IMR-90 (cell line): ENCODE measurements at regions not wholly inside any gene's neighbourhood (a gene's known extent, or its start where the extent isn't known, plus 50 kb on each side); places are given as distances from the start of the nearest gene placed in this dataset.

Experiments used
- ATAC-seq: fragments of 200-7000 bp; cut with Tn5 transposase; 2 replicates; pipeline ENCODE4 v1.9.1; 2020; ENCODE audit warnings: low read depth, mild to moderate bottlenecking, moderate library complexity
- BruUV-seq: library from RNA; stranded (reverse); fragments of 400-500 nt; replicated peaks from 2 replicates; lab custom pipeline; 2021; lab: Mats Ljungman, UMichigan
- CTCF ChIA-PET: fragments of 300-600 bp; formaldehyde crosslinking; extraction: SDS; loops from one replicate; lab custom pipeline; 2021; ENCODE audit warnings: antibody characterized with exemption; lab: Yijun Ruan, JAX
- POLR2A ChIA-PET: fragments of 300-600 bp; sonication (Branson Sonifier 250); formaldehyde crosslinking; loops from one replicate; lab custom pipeline; 2022; ENCODE audit warnings: antibody characterized with exemption; ENCODE audit not compliant: unreplicated experiment; lab: Charles Lee
- DNase-seq: peaks from one replicate; pipeline ENCODE4 v3.0.0; 2013
- H2AFZ ChIP-seq: replicated peaks from 2 replicates; pipeline ENCODE3; 2013; ENCODE audit warnings: low read length, mild to moderate bottlenecking; ENCODE audit not compliant: poor library complexity
- H2AK5ac ChIP-seq: 2 replicates; pipeline ENCODE4 v1.6.1; 2013; ENCODE audit warnings: low read depth, low read length, inconsistent platforms
- H2AK9ac ChIP-seq: replicated peaks from 2 replicates; pipeline ENCODE3; 2013; ENCODE audit warnings: mild to moderate bottlenecking, low read depth, low read length, moderate library complexity; ENCODE audit not compliant: poor library complexity
- H2BK120ac ChIP-seq: 2 replicates; pipeline ENCODE4 v1.6.1; 2013; ENCODE audit warnings: low read depth, low read length, inconsistent platforms
- H2BK15ac ChIP-seq: 3 replicates; pipeline ENCODE4 v1.6.1; 2013; ENCODE audit warnings: low read depth, low read length, inconsistent platforms
- H2BK20ac ChIP-seq: 2 replicates; pipeline ENCODE4 v1.6.1; 2013; ENCODE audit warnings: low read depth, mild to moderate bottlenecking, inconsistent platforms, low read length, moderate library complexity
- H2BK5ac ChIP-seq: 2 replicates; pipeline ENCODE4 v1.6.1; 2013; ENCODE audit warnings: mild to moderate bottlenecking, low read depth, low read length, inconsistent platforms; ENCODE audit not compliant: poor library complexity, severe bottlenecking
- H3K14ac ChIP-seq: replicated peaks from 2 replicates; pipeline ENCODE4 v1.6.1; 2013; ENCODE audit warnings: low read depth, low read length, inconsistent platforms
- H3K18ac ChIP-seq: 2 replicates; pipeline ENCODE4 v1.6.1; 2013; ENCODE audit warnings: low read depth, low read length, control low read depth
- H3K23ac ChIP-seq: 2 replicates; pipeline ENCODE4 v1.6.1; 2013; ENCODE audit warnings: low read depth, low read length, inconsistent platforms
- H3K27ac ChIP-seq: 2 replicates; pipeline ENCODE4 v1.5.1; 2013; ENCODE audit warnings: mild to moderate bottlenecking, control low read depth, low read length; ENCODE audit not compliant: insufficient read depth
- H3K27me3 ChIP-seq: 2 replicates; pipeline ENCODE4 v1.6.1; 2013; ENCODE audit warnings: low read length; ENCODE audit not compliant: control insufficient read depth, insufficient read depth
- H3K36me3 ChIP-seq: 2 replicates; pipeline ENCODE4 v1.6.1; 2013; ENCODE audit warnings: low read length, mixed read lengths; ENCODE audit not compliant: control insufficient read depth, insufficient read depth
- H3K4ac ChIP-seq: 2 replicates; pipeline ENCODE4 v1.6.1; 2013; ENCODE audit warnings: low read depth, low read length, inconsistent platforms
- H3K4me1 ChIP-seq: 2 replicates; pipeline ENCODE4 v1.6.1; 2013; ENCODE audit warnings: low read length, mixed read lengths; ENCODE audit not compliant: control insufficient read depth, insufficient read depth
- H3K4me2 ChIP-seq: 2 replicates; pipeline ENCODE4 v1.6.1; 2013; ENCODE audit warnings: low read depth, mild to moderate bottlenecking, control low read depth, low read length, moderate library complexity
- H3K4me3 ChIP-seq: 2 replicates; pipeline ENCODE4 v1.5.1; 2013; ENCODE audit warnings: low read depth, mild to moderate bottlenecking, control low read depth, low read length, moderate library complexity; ENCODE audit not compliant: insufficient read depth
- H3K56ac ChIP-seq: 2 replicates; pipeline ENCODE4 v1.6.1; 2013; ENCODE audit warnings: low read length, inconsistent platforms; ENCODE audit not compliant: insufficient read depth; ENCODE audit errors: extremely low read depth
- H3K79me1 ChIP-seq, 2 experiments: 2 replicates each; pipeline ENCODE4 v1.6.1; 2013; ENCODE audit warnings: low read length in 2 of 2, inconsistent platforms in 1 of 2, low read depth in 1 of 2
- H3K9ac ChIP-seq: 2 replicates; pipeline ENCODE4 v1.6.1; 2013; ENCODE audit warnings: low read depth, low read length, control low read depth
- H3K9me1 ChIP-seq: 2 replicates; pipeline ENCODE4 v1.6.1; 2013; ENCODE audit warnings: low read length, inconsistent platforms; ENCODE audit not compliant: insufficient read depth
- H3K9me3 ChIP-seq: 2 replicates; pipeline ENCODE4 v1.6.1; 2013; ENCODE audit warnings: low read length; ENCODE audit not compliant: control insufficient read depth, insufficient read depth
- H4K20me1 ChIP-seq: 2 replicates; pipeline ENCODE4 v1.6.1; 2013; ENCODE audit warnings: low read length, inconsistent platforms; ENCODE audit not compliant: insufficient read depth
- H4K5ac ChIP-seq: 2 replicates; pipeline ENCODE4 v1.6.1; 2013; ENCODE audit warnings: mild to moderate bottlenecking, low read depth, low read length, control low read depth
- H4K8ac ChIP-seq, 2 experiments: 2 replicates each; pipeline ENCODE4 v1.6.1; 2013; ENCODE audit warnings: low read depth in 2 of 2, low read length in 2 of 2, control low read depth in 1 of 2, inconsistent platforms in 1 of 2
- H4K91ac ChIP-seq: 2 replicates; pipeline ENCODE4 v1.6.1; 2013; ENCODE audit warnings: low read depth, low read length, inconsistent platforms; ENCODE audit not compliant: insufficient read depth
- ELK1 ChIP-seq: fragments of 150-350 bp; IDR thresholded peaks from 2 replicates; pipeline ENCODE4 v1.6.1; 2016; ENCODE audit warnings: low read depth, mild to moderate bottlenecking, low read length, moderate library complexity, borderline replicate concordance
- MAZ ChIP-seq: IDR thresholded peaks from 2 replicates; pipeline ENCODE4 v1.6.1; 2012; ENCODE audit warnings: low read depth, mild to moderate bottlenecking, low read length, improper control_type of control experiment, moderate library complexity, borderline replicate concordance
- RAD21 ChIP-seq: IDR thresholded peaks from 2 replicates; pipeline ENCODE4 v1.6.1; 2012; ENCODE audit warnings: low read length, improper control_type of control experiment
- RCOR1 ChIP-seq: IDR thresholded peaks from 2 replicates; pipeline ENCODE4 v1.6.1; 2012; ENCODE audit warnings: mild to moderate bottlenecking, low read length, improper control_type of control experiment; ENCODE audit not compliant: insufficient replicate concordance
- SMC3 ChIP-seq: fragments of 150-350 bp; IDR thresholded peaks from 2 replicates; pipeline ENCODE4 v1.6.1; 2016; ENCODE audit warnings: low read depth, mild to moderate bottlenecking, antibody characterized with exemption, low read length, moderate library complexity
- WGBS, 2 experiments: methylation state at CpG; one replicate each; pipeline versions ENCODE4 v1.1.5 to v1.1.7; 2013; ENCODE audit warnings: missing lambda C conversion rate in 2 of 2; ENCODE audit not compliant: insufficient read length in 1 of 2; ENCODE audit errors: extremely low coverage in 2 of 2; 5-methylcytosine and 5-hydroxymethylcytosine counted together
- dilution Hi-C: fragments of 300-500 bp; cut with HindIII; formaldehyde crosslinking; loops from one replicate; pipeline ENCODE4 v1.14.3; 2018; ENCODE audit warnings: low sequenced_read_pairs; ENCODE audit not compliant: unreplicated experiment
- in situ Hi-C: fragments of 300-500 bp; cut with MboI; formaldehyde crosslinking; loops from 3 replicates; pipeline ENCODE4 v1.14.3; 2019; ENCODE audit warnings: low sequenced_read_pairs, inconsistent platforms, mixed read lengths
- intact Hi-C: fragments of 100-400 bp; cut with micrococcal nuclease; formaldehyde crosslinking; loops from 2 replicates; pipeline ENCODE4 v1.10.0; 2022

DNA sequence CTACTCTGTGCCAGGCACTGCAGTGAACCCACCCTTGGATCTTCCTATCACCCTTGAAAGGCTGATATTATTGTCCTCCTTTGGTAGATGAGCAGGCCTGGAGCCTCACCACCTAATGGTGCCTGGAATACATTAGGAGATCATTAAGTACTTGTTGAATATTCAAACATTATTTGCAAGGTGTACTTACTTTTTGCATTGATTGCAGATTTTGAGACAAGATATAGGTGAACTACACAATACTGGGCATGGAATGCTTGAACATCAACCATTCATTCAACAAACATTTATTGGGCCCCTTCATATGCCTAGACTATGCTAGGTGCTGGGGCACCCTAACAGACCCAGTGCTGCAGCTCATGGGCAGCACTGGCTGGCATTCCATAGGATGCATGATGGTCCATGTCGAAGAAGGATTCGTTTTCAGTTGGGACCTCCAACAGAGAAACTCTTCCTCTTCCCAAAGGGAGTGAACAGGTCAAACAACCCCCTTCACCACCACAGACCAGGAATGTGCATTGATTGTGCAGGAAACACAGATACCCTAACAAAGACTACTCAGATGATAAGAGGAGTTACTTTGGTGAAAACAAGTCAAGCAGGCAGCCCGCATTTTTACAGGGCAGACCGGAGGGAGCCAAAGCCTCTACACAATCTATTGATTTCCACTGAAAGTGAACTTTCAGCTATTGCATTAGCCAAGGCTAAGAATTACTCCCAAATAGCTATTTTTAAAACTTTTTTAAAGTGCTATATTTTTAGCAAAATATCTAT lies 149.6 kb upstream of the SH3BP4 start:
- no TSS peak for BruUV-seq
- Histone ChIP-seq H3K56ac (no peak overlapping the region), H3K9me3 (peaks cover 12% of the 10 kb centered on the region), H3K9ac (no peak overlapping the region), H3K4me2 (no peak overlapping the region), H3K79me1 (no peaks in the 10 kb centered on the region), H2BK120ac (no peak overlapping the region), H2BK5ac (no peak overlapping the region), H3K14ac (no peak overlapping the region), H3K36me3 (no peaks in the 10 kb centered on the region), H4K8ac (no peak overlapping the region), H3K4ac (no peak overlapping the region), H3K9me1 (no peaks in the 10 kb centered on the region), H3K27ac (no peak overlapping the region), H4K5ac (no peak overlapping the region), H4K91ac (no peak overlapping the region), H2AK5ac (no peak overlapping the region), H3K27me3 (no peaks in the 10 kb centered on the region), H2BK20ac (no peak overlapping the region), H4K20me1 (no peaks in the 10 kb centered on the region), H2AK9ac (no peak overlapping the region), H3K23ac (no peak overlapping the region), H3K4me3 (no peak overlapping the region), H2BK15ac (no peak overlapping the region), H3K18ac (no peak overlapping the region), H3K4me1 (no peaks in the 10 kb centered on the region), H2AFZ (no peak overlapping the region)
- ChIA-PET POLR2A (no interaction called here), CTCF (no interaction called here)
- in situ Hi-C loops (no loop called here), dilution Hi-C loops (no loop called here), intact Hi-C loops (no loop called here)
- DNase-seq: no peak
- no CpG with 5 or more reads among the region's 4 CpGs for WGBS, 2 experiments
- TF ChIP-seq MAZ (no peak), SMC3 (no peak), ELK1 (no peak), RCOR1 (no peak), RAD21 (no peak)
- ATAC-seq: no peak
